GM18499 (cell line): ENCODE measurements at regions not wholly inside any gene's neighbourhood (a gene's known extent, or its start where the extent isn't known, plus 50 kb on each side); places are given as distances from the start of the nearest gene placed in this dataset.

Experiments used
- ATAC-seq: cut with Tn5 transposase; IDR thresholded peaks from one replicate; pipeline ENCODE4 v1.9.1; 2021; ENCODE audit warnings: moderate number of reproducible peaks; ENCODE audit not compliant: insufficient read depth, unreplicated experiment

DNA sequence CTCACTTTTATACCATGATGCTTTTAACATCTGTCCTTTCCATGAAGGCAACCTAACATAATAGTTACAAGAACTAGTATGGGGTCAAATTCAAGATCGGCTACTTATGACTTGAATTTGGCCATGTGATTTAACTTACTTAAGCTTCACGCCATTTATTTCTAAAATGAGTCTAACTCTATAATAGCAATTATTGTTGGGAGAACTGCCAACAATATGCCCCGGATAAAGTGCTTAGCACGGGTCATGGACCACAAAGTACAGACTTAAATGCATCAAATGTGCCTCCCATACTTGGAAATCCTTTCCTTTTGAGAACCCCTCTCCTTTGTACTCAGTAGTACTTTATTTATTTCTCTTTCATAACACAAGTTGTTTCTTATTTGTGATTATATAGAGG, 1603.6 kb upstream of the GOT2 start:
- no peak for ATAC-seq

DNA sequence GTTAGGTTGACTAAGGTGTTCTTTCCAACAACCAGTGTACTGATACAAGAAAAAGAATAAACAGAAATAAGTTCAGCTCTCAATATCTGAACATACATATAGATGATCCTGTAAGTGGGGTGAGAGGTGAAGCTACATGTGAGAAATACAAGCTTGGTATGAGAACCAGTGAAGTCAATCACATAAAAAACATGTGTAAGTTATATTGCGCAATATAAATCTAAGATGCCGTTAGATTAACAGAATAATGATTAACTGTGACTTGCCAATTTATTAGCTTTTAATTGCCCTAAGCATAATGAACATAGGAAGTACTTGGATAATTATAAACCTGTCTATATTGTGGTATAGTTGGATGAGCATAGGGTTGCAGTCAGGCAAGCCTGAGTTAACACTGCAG, 1597.1 kb upstream of the GOT2 start:
- ATAC-seq: no peak

GRCh38 chr16:60329108-60329507, 1595.0 kb upstream of the GOT2 start:
- ATAC-seq: no peak

DNA sequence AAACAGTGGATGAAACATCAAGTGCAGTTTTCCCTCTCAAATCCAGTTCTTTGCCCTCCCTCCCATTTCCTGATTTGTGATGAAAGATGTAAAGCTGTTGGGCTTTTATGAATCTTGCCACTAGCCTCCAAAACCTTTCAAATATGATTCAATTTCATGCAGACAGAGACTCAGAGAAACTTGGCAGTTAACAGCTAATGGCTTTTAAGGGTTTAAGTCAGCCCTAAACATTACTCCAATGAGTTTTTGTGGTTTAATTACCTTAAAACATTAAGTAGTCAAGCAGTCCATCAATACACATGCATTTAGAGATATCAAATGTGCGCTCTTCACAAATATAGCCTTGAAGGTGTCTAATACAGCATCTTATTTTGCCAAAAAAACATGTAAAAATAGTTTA, 1594.0 kb upstream of the GOT2 start:
- ATAC-seq: no peak

- ATAC-seq: no peak
Measured at GRCh38 chr16:60318486-60318885, 1584.4 kb upstream of the GOT2 start.

DNA sequence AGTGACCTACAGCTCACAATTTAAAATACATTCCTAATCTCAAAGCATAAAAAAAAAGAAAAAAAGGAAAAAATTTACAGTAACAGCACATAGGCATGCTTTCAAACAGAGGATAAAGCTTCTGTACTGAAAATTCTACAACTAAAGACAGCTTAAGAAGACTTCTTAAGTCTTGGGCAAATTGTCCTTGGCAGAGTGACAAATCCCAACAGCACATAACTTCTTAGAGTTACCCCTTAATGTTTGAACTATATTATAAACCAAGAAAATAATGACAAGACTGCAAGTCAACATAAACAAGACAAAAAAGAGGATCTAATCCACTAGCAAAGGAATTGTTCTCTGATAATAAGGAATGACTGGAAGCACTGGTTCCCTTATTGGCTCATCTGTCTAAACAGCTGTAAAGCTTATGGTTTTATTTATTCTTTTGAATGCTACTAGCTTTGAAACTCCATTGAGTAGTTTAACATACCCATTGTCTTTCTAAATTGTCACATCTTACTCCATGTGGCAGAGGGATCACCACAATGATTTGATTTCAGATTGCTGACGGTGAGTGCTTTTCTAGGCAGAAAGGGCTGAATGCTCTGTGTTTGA, 1576.8 kb upstream of the GOT2 start:
- ATAC-seq: no peak

GRCh38 chr16:60304720-60305119, 1570.6 kb upstream of the GOT2 start:
- no peak for ATAC-seq

GRCh38 chr16:60304066-60304465, 1570.0 kb upstream of the GOT2 start:
- ATAC-seq: no peak

GRCh38 chr16:60302676-60303075, 1568.6 kb upstream of the GOT2 start:
- no peak for ATAC-seq

- ATAC-seq: no peak
Measured at GRCh38 chr16:60302261-60302660, 1568.1 kb upstream of the GOT2 start.

DNA sequence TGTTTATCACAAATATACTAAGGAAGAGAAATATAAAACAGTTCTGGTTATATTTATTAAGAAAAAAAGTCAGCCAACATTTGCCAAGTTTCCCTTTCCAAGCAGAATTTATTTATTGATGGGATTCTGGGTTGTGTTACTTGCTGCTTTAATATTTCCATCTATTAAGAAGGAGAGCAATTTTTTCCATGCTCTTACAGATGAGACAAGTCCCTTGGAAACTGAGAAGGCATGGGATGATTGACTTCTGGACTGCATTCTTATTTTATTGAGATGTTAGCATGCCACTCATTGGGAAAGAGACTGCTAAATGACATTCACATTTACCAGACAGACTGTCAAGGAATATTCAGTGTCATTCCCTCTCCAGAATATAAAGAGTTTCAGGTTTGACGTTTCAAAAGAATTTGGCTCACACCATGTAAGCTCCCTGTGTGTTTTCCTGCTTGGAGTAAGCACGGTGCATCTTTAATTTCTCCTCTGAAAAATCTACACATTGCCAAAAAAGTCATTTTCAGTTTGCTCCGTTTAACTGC, 1565.2 kb upstream of the GOT2 start:
- ATAC-seq: no peak

GRCh38 chr16:60295451-60295850, 1561.3 kb upstream of the GOT2 start:
- ATAC-seq: no peak

- ATAC-seq: no peak
Measured at GRCh38 chr16:60285794-60286193, 1551.7 kb upstream of the GOT2 start.

DNA sequence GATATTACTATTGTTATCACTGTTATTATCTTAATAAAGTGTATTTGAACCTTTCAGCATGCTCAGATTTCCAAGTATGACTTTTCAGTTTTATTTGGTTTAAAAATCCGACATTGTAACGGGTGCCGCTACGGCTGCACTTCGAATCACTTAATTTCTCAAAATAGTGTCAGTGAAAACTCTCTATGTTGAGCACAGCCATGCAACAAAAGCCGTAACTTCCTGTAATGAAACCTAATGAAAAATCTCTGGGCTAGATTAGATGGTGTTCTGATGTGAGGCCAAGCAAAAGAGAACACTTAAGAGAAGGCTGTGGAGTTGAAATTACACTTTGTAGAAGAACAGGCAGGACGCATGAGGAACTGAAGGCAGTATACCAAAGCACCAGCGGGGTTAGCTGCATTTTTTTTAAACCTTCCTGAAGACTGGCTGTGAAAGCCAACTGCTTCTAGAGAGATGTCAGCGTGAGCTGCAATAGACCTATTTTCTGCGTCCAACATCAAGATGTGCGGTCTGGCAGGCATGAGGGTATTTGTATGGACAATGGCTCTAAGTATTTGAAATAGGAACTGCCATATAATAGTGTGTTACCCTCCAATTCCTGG, 1545.0 kb upstream of the GOT2 start:
- no peak for ATAC-seq

DNA sequence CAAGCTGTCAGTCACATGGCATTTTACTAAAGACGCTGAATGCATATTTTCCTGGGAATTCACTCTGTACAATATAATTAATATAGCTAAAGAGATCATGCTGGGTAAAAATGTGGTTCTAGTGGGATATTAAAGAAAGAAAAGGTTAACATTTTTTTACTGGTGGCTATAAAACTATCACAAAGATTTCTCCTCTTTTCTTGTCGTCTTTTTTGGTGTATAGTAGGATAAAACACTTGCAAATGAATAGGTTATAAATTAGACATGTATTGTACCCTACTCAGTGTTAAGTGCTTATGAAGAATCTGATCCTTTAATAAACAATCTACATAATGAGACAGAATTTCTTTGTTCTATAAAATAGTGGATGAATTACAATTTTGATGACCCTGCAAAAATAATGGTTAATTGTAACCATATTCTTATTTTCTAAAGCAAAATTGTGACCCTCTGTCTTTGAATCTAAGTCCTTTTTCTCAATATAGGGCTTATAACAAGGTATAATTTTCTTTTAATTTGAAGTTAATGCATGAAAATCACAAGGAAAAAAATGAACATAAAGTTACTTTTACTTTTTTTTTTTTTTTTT, 1540.4 kb upstream of the GOT2 start:
- no peak for ATAC-seq

GRCh38 chr16:60271781-60272180, 1537.7 kb upstream of the GOT2 start:
- no peak for ATAC-seq

- no peak for ATAC-seq
Measured at GRCh38 chr16:60271025-60271771, 1537.1 kb upstream of the GOT2 start.

DNA sequence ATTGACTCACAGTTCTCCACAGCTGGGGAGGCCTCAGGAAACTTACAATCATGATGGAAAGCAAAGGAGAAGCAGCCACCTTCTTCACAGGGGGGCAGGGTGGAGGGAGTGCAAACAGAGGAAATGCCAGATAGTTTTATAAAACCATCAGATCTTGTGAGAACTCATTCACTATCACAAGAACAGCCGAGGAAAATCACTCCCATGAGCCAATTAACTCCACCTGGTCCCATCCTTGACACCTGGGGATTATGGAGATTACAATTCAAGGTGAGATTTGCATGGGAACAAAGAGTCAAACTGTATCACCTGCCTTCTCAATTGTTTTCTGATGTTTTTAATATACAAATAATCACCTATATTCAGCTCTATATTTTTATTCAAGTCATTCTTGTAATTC, 1527.3 kb upstream of the GOT2 start:
- ATAC-seq: no peak

DNA sequence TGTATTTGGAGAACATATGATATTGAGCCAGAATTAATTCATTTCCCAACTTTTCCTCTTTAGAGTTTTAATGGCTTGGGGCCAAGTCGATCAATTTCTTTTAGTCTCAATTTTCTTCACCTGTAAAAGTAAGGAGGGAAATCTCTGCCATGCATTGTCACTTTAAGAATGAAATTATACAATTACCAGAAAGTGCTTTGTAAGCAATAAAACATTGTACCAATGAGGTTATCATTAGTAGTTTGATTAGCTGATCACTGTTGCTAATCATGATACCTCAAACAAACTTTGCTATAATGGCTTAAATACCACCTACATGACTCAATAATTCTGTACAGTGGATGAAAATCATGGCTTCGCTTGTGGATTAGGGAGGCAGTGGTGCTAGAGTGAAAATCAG, 1525.8 kb upstream of the GOT2 start:
- ATAC-seq: no peak

GRCh38 chr16:60246086-60246485, 1512.0 kb upstream of the GOT2 start:
- no peak for ATAC-seq

DNA sequence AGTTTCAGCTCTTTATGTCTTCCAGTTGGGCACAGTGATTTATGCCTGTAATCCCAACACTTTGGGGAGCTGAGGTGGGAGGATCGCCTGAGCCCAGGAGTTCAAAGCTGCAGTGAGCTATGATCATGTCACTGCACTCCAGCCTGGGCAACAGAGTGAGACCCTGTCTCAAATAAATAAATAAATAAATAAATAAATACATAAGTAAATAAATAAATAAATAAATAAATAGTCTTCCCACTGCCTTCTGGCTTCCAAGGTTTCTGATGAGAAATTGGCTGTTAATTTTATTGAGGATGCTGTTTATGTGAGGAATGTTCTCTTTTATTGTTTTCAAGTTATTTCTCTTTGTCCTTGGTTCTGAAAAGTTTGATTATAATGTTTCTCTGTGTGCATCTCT, 1507.6 kb upstream of the GOT2 start:
- no peak for ATAC-seq
